CD8-positive, alpha-beta memory T cell (primary cell): ENCODE measurements at regions not wholly inside any gene's neighbourhood (a gene's known extent, or its start where the extent isn't known, plus 50 kb on each side); places are given as distances from the start of the nearest gene placed in this dataset.
A peak's percentile ranks its signal among the peaks of the same experiment; 100 is the strongest.

Experiments used
- CTCF ChIA-PET: fragments of 350-600 bp; sonication (Branson Sonifier 250); formaldehyde crosslinking; loops from one replicate; lab custom pipeline; 2021; ENCODE audit warnings: antibody characterized with exemption; lab: Charles Lee
- POLR2A ChIA-PET: fragments of 350-600 bp; sonication (Branson Sonifier 250); formaldehyde crosslinking; loops from one replicate; lab custom pipeline; 2021; ENCODE audit warnings: antibody characterized with exemption; lab: Charles Lee
- DNase-seq, 5 donors: peaks; one replicate each; pipeline versions ENCODE4 v3.0.0 to v3.0.0-alpha.2; 2020 to 2022; ENCODE audit warnings: mixed read lengths in 1 of 5
- H3K27ac ChIP-seq: one replicate; pipeline ENCODE4 v1.7.0; 2013; ENCODE audit warnings: low read depth, mild to moderate bottlenecking, low read length, moderate library complexity
- H3K27me3 ChIP-seq: 2 replicates; pipeline ENCODE4 v1.7.0; 2013; ENCODE audit warnings: low read length, mild to moderate bottlenecking; ENCODE audit not compliant: insufficient read depth, poor library complexity, severe bottlenecking
- H3K36me3 ChIP-seq: 2 replicates; pipeline ENCODE4 v1.7.0; 2013; ENCODE audit warnings: mild to moderate bottlenecking, low read length, moderate library complexity; ENCODE audit not compliant: insufficient read depth
- H3K4me1 ChIP-seq: 2 replicates; pipeline ENCODE4 v1.7.0; 2013; ENCODE audit warnings: mild to moderate bottlenecking, low read length, moderate library complexity; ENCODE audit not compliant: insufficient read depth
- H3K4me3 ChIP-seq: 2 replicates; pipeline ENCODE4 v1.7.0; 2013; ENCODE audit warnings: mild to moderate bottlenecking, low read length
- H3K9me3 ChIP-seq: 2 replicates; pipeline ENCODE4 v1.7.0; 2013; ENCODE audit warnings: mild to moderate bottlenecking, low read length
- H3K27ac Mint-ChIP-seq, 8 donors: one replicate each; pipeline ENCODE4 v1.8.0; 2020 to 2021; ENCODE audit warnings: mixed read lengths in 8 of 8, mild to moderate bottlenecking in 6 of 8, inconsistent platforms in 3 of 8, moderate library complexity in 3 of 8
- H3K27me3 Mint-ChIP-seq, 2 donors: one replicate each; pipeline ENCODE4 v1.8.0; 2020 to 2021; ENCODE audit warnings: mixed read lengths in 2 of 2, mild to moderate bottlenecking in 1 of 2, moderate library complexity in 1 of 2
- H3K36me3 Mint-ChIP-seq, 3 donors: one replicate each; pipeline ENCODE4 v1.8.0; 2020 to 2021; ENCODE audit warnings: mixed read lengths in 3 of 3, inconsistent platforms in 1 of 3, mild to moderate bottlenecking in 1 of 3
- H3K4me1 Mint-ChIP-seq, 3 donors: one replicate each; pipeline ENCODE4 v1.8.0; 2020 to 2021; ENCODE audit warnings: mixed read lengths in 3 of 3, inconsistent platforms in 1 of 3, mild to moderate bottlenecking in 1 of 3
- H3K4me3 Mint-ChIP-seq, 7 donors: one replicate each; pipeline ENCODE4 v1.8.0; 2020 to 2021; ENCODE audit warnings: mixed read lengths in 7 of 7, mild to moderate bottlenecking in 6 of 7, moderate library complexity in 4 of 7, inconsistent platforms in 2 of 7
- H3K9me3 Mint-ChIP-seq, 5 donors: one replicate each; pipeline ENCODE4 v1.8.0; 2020 to 2022; ENCODE audit warnings: mixed read lengths in 5 of 5, mild to moderate bottlenecking in 3 of 5, moderate library complexity in 2 of 5, inconsistent platforms in 1 of 5

GRCh38 chr6:90653750-90654149, 66.9 kb upstream of the MAP3K7 start:
- H3K4me1 Mint-ChIP-seq, result no peaks in the 10 kb centered on the region
- Histone ChIP-seq H3K4me3 (no peak overlapping the region), H3K9me3 (no peaks in the 10 kb centered on the region), H3K27ac (no peak overlapping the region), H3K36me3 (no peaks in the 10 kb centered on the region), H3K27me3 (peaks cover 6% of the 10 kb centered on the region), H3K4me1 (no peaks in the 10 kb centered on the region)
- H3K4me3 Mint-ChIP-seq, result no peak overlapping the region
- no peak for DNase-seq
- POLR2A ChIA-PET, result no interaction called here
- peaks cover 7 to 29% of the 10 kb centered on the region in 2 donors for H3K27me3 Mint-ChIP-seq
- CTCF ChIA-PET, result no interaction called here
- H3K9me3 Mint-ChIP-seq, result peaks cover 0 to 2% (median 0%) of the 10 kb centered on the region in 5 donors
- no peak overlapping the region for H3K27ac Mint-ChIP-seq
- no peaks in the 10 kb centered on the region for H3K36me3 Mint-ChIP-seq

- peaks cover 14 to 20% of the 10 kb centered on the region in 2 donors for H3K27me3 Mint-ChIP-seq
- H3K4me3 Mint-ChIP-seq, result no peak overlapping the region
- H3K9me3 Mint-ChIP-seq, result no peaks in the 10 kb centered on the region
- DNase-seq, result no peak
- Histone ChIP-seq H3K4me1 (no peaks in the 10 kb centered on the region), H3K27ac (no peak overlapping the region), H3K36me3 (no peaks in the 10 kb centered on the region), H3K9me3 (no peaks in the 10 kb centered on the region), H3K27me3 (no peaks in the 10 kb centered on the region), H3K4me3 (no peak overlapping the region)
- H3K4me1 Mint-ChIP-seq, result no peaks in the 10 kb centered on the region
- no peak overlapping the region for H3K27ac Mint-ChIP-seq
- H3K36me3 Mint-ChIP-seq, result no peaks in the 10 kb centered on the region
- ChIA-PET POLR2A (no interaction called here), CTCF (interaction anchor here (1.3 kb wide), 1 partner anchor 11 kb away, joined by 4 read pairs; no protein-coding TSS in a partner anchor)
Measured at GRCh38 chr6:90650041-90650940, 63.4 kb upstream of the MAP3K7 start.

- Histone ChIP-seq H3K9me3 (no peaks in the 10 kb centered on the region), H3K27me3 (no peaks in the 10 kb centered on the region), H3K27ac (no peak overlapping the region), H3K36me3 (no peaks in the 10 kb centered on the region), H3K4me3 (no peak overlapping the region), H3K4me1 (no peaks in the 10 kb centered on the region)
- Mint-ChIP-seq H3K4me1 (no peaks in the 10 kb centered on the region), H3K9me3 (no peaks in the 10 kb centered on the region), H3K27me3 (peaks cover 12% of the 10 kb centered on the region in 2 donors), H3K27ac (no peak overlapping the region), H3K4me3 (no peak overlapping the region), H3K36me3 (no peaks in the 10 kb centered on the region)
- ChIA-PET CTCF (no interaction called here), POLR2A (no interaction called here)
- DNase-seq, result no peak
Measured at GRCh38 chr6:90648873-90649272, 62.0 kb upstream of the MAP3K7 start.

GRCh38 chr6:90646940-90647339, 60.1 kb upstream of the MAP3K7 start:
- Histone ChIP-seq H3K36me3 (no peaks in the 10 kb centered on the region), H3K4me3 (no peak overlapping the region), H3K9me3 (no peaks in the 10 kb centered on the region), H3K27ac (no peak overlapping the region), H3K27me3 (no peaks in the 10 kb centered on the region), H3K4me1 (no peaks in the 10 kb centered on the region)
- Mint-ChIP-seq H3K4me1 (no peaks in the 10 kb centered on the region), H3K36me3 (no peaks in the 10 kb centered on the region), H3K9me3 (no peaks in the 10 kb centered on the region), H3K27ac (no peak overlapping the region), H3K4me3 (no peak overlapping the region), H3K27me3 (peaks cover 12 to 20% of the 10 kb centered on the region in 2 donors)
- POLR2A ChIA-PET, result no interaction called here
- DNase-seq, result no peak
- CTCF ChIA-PET, result no interaction called here

- Mint-ChIP-seq H3K4me1 (no peaks in the 10 kb centered on the region), H3K4me3 (no peak overlapping the region), H3K36me3 (no peaks in the 10 kb centered on the region), H3K27ac (no peak overlapping the region), H3K9me3 (no peaks in the 10 kb centered on the region), H3K27me3 (peaks cover 12 to 24% of the 10 kb centered on the region in 2 donors)
- POLR2A ChIA-PET, result no interaction called here
- H3K4me1 ChIP-seq, result no peaks in the 10 kb centered on the region
- no peaks in the 10 kb centered on the region for H3K9me3 ChIP-seq
- no peaks in the 10 kb centered on the region for H3K27me3 ChIP-seq
- CTCF ChIA-PET, result no interaction called here
- no peak overlapping the region for H3K27ac ChIP-seq
- no peak for DNase-seq
- no peak overlapping the region for H3K4me3 ChIP-seq
- no peaks in the 10 kb centered on the region for H3K36me3 ChIP-seq
Measured at GRCh38 chr6:90645634-90646033, 58.8 kb upstream of the MAP3K7 start.

GRCh38 chr6:90644492-90644891, 57.6 kb upstream of the MAP3K7 start:
- ChIA-PET CTCF (no interaction called here), POLR2A (no interaction called here)
- no peak overlapping the region for H3K4me3 Mint-ChIP-seq
- H3K9me3 Mint-ChIP-seq, result peaks cover 0 to 2% (median 0%) of the 10 kb centered on the region in 5 donors
- H3K4me3 ChIP-seq, result no peak overlapping the region
- H3K36me3 ChIP-seq, result no peaks in the 10 kb centered on the region
- H3K27me3 Mint-ChIP-seq, result peaks cover 9 to 35% of the 10 kb centered on the region in 2 donors
- no peaks in the 10 kb centered on the region for H3K4me1 ChIP-seq
- H3K9me3 ChIP-seq, result no peaks in the 10 kb centered on the region
- no peak overlapping the region for H3K27ac Mint-ChIP-seq
- no peaks in the 10 kb centered on the region for H3K27me3 ChIP-seq
- H3K36me3 Mint-ChIP-seq, result no peaks in the 10 kb centered on the region
- no peak overlapping the region for H3K27ac ChIP-seq
- H3K4me1 Mint-ChIP-seq, result no peaks in the 10 kb centered on the region
- DNase-seq, result no peak

GRCh38 chr6:90643381-90643780, 56.5 kb upstream of the MAP3K7 start:
- ChIA-PET CTCF (no interaction called here), POLR2A (no interaction called here)
- Histone ChIP-seq H3K4me1 (no peaks in the 10 kb centered on the region), H3K36me3 (no peaks in the 10 kb centered on the region), H3K27ac (no peak overlapping the region), H3K27me3 (no peaks in the 10 kb centered on the region), H3K4me3 (no peak overlapping the region), H3K9me3 (no peaks in the 10 kb centered on the region)
- Mint-ChIP-seq H3K36me3 (peaks cover 0 to under 1% (median 0%) of the 10 kb centered on the region in 3 donors), H3K4me1 (no peaks in the 10 kb centered on the region), H3K9me3 (peaks cover under 1 to 7% (median 2%) of the 10 kb centered on the region in 5 donors), H3K27me3 (peaks cover 11 to 41% of the 10 kb centered on the region in 2 donors), H3K4me3 (no peak overlapping the region), H3K27ac (peak overlapping the region in 1 of 8 donors; percentile 84)
- DNase-seq, result no peak

- Mint-ChIP-seq H3K36me3 (peaks cover 0 to 4% (median 0%) of the 10 kb centered on the region in 3 donors), H3K4me1 (no peaks in the 10 kb centered on the region), H3K9me3 (peaks cover 8 to 21% (median 17%) of the 10 kb centered on the region in 5 donors), H3K27ac (no peak overlapping the region), H3K4me3 (no peak overlapping the region), H3K27me3 (peaks cover 18 to 42% of the 10 kb centered on the region in 2 donors)
- ChIA-PET POLR2A (no interaction called here), CTCF (no interaction called here)
- Histone ChIP-seq H3K27ac (no peak overlapping the region), H3K36me3 (no peaks in the 10 kb centered on the region), H3K27me3 (no peaks in the 10 kb centered on the region), H3K4me1 (no peaks in the 10 kb centered on the region), H3K9me3 (no peaks in the 10 kb centered on the region), H3K4me3 (no peak overlapping the region)
- DNase-seq, result no peak
Measured at GRCh38 chr6:90637320-90637719, 50.4 kb upstream of the MAP3K7 start.
